Thymus (tissue), 11 donors: ENCODE measurements at regions not wholly inside any gene's neighbourhood (a gene's known extent, or its start where the extent isn't known, plus 50 kb on each side); places are given as distances from the start of the nearest gene placed in this dataset.

Source experiments
- DNase-seq, 9 donors: peaks; one replicate each; pipeline ENCODE4 v3.0.0-alpha.2; 2013; ENCODE audit warnings: low spot score in 9 of 9, low read depth in 6 of 9, missing footprints in 1 of 9
- H3K27ac ChIP-seq, 2 donors: one replicate each; pipeline ENCODE4 v1.5.1; 2013; ENCODE audit warnings: control low read depth in 1 of 2, low read depth in 1 of 2, low read length in 1 of 2, mild to moderate bottlenecking in 1 of 2, moderate library complexity in 1 of 2
- H3K27me3 ChIP-seq, 2 donors: one replicate each; pipeline ENCODE4 v1.5.1; 2013; ENCODE audit warnings: low read length in 1 of 2; ENCODE audit not compliant: control insufficient read depth in 2 of 2, insufficient read depth in 1 of 2
- H3K36me3 ChIP-seq, 2 donors: one replicate each; pipeline ENCODE4 v1.5.1; 2013; ENCODE audit warnings: low read length in 1 of 2, mild to moderate bottlenecking in 1 of 2, moderate library complexity in 1 of 2; ENCODE audit not compliant: control insufficient read depth in 2 of 2, insufficient read depth in 2 of 2
- H3K4me1 ChIP-seq, 2 donors: one replicate each; pipeline ENCODE4 v1.5.1; 2013; ENCODE audit warnings: low read length in 2 of 2; ENCODE audit not compliant: control insufficient read depth in 2 of 2, insufficient read depth in 2 of 2
- H3K4me3 ChIP-seq, 2 donors: one replicate each; pipeline ENCODE4 v1.5.1; 2013; ENCODE audit warnings: low read length in 2 of 2, control low read depth in 1 of 2, mild to moderate bottlenecking in 1 of 2
- H3K9me3 ChIP-seq, 2 donors: one replicate each; pipeline ENCODE4 v1.5.1; 2013; ENCODE audit warnings: low read length in 1 of 2, mild to moderate bottlenecking in 1 of 2; ENCODE audit not compliant: control insufficient read depth in 2 of 2, insufficient read depth in 1 of 2
- WGBS: extraction: QIAGEN DNeasy Blood & Tissue Kit; methylation state at CpG from one replicate; pipeline ENCODE4 v1.1.7; 2013; 5-methylcytosine and 5-hydroxymethylcytosine counted together
- donor health status: healthy.

GRCh38 chr2:157182834-157183396 is 74.6 kb upstream of the GALNT5 start:
- Histone ChIP-seq H3K4me3 (no peak overlapping the region), H3K4me1 (no peaks in the 10 kb centered on the region), H3K27ac (no peak overlapping the region), H3K36me3 (no peaks in the 10 kb centered on the region), H3K27me3 (no peaks in the 10 kb centered on the region), H3K9me3 (no peaks in the 10 kb centered on the region)
- 59% methylated on average over 3 of the region's 3 CpGs for WGBS
- DNase-seq, result no peak

DNA sequence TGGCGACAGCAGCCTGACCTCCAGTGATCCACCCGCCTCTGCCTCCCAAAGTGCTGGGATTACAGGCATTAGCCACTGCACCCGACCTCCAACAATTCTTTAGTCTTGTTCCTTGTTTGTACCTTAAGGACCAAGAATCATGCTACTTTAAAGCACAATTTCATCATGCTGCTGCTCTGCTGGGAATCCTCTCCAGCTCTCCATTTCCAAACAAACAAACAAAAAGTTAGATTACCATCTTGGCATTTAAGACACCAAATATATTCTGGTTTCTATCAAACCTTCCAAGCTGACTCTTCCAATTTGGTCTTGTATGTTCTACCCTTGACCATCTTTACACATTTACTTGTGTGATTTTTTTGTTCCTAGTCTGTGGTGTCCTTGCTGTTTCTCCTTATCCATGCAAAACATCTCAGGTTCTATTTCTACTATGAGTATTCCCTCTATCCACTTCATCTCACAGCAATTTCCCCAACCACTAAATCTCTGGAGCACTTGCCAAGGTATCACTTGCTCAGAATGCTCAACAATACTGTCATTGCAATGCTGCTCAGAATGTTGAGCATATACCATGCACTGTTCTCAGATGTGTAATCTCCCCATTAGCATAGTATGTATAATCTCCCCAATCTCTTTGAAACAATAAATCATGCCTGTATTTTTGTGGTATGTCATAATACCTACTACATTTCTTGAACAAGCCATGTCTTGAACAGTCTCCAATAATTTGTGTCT is 73.2 kb upstream of the GALNT5 start:
- no peaks in the 10 kb centered on the region for H3K27me3 ChIP-seq
- 94% methylated on average over 3 of the region's 3 CpGs for WGBS
- no peaks in the 10 kb centered on the region for H3K9me3 ChIP-seq
- H3K4me3 ChIP-seq, result no peak overlapping the region
- H3K27ac ChIP-seq, result no peak overlapping the region
- H3K4me1 ChIP-seq, result no peaks in the 10 kb centered on the region
- H3K36me3 ChIP-seq, result no peaks in the 10 kb centered on the region
- DNase-seq, result no peak

DNA sequence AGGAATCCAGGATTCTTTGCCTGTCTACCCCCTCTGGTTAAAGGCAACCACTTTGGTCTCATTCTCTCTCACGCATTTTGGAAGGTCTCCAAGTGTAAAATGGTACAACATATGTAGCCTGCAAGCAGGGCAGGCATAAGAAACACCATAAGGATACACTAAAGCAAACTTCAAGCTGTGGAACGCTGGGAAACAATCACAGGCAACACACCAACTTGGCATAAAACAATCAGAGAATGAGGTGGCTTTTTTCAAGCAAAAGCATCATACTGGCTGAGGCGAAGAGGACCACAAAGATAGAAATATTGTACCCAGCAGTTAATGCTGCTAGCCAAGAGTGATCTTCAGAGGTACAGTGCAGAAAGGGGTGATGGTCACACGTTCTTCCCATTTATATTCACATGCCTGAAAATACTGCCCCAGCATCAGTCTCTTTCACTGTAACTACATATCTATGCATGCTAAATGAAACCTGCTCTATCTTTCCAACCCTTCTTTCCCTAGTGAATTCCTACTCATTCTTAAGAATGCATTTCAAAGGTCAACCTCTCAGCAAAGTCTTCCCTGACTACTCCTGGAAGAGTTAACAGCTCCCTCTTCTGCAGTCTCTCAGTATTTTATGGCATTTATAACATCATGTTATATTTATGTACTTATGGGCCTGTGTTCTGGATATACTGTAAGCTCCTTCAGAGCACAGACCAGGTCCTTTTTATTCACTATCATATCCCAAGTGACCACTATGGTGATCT is 71.9 kb upstream of the GALNT5 start:
- WGBS, result 95% methylated on average over 4 of the region's 4 CpGs
- H3K4me3 ChIP-seq, result no peak overlapping the region

DNA sequence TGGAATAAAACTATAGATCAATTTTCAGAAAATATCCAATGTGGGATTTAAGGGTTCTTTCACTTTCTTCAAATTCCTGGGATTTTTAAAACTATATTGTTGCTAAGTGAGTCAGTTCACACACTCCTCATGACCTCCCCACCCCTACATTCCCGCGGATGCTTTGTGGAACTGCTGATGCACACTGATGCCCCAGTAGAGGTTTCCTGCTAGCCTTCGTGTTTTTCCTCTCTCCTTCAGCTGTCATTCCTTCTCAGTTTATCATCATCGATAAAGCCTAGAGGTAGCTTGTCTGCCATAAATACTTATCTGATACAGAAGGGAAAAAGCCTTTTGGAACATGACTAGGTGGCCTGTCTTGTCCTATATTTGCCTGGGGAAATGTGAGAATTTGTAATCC is 67.4 kb upstream of the GALNT5 start:
- no peaks in the 10 kb centered on the region for H3K9me3 ChIP-seq
- no peak overlapping the region for H3K4me3 ChIP-seq
- H3K4me1 ChIP-seq, result no peaks in the 10 kb centered on the region
- no peaks in the 10 kb centered on the region for H3K27me3 ChIP-seq
- H3K36me3 ChIP-seq, result no peaks in the 10 kb centered on the region
- WGBS, result 95% methylated on average over 4 of the region's 4 CpGs
- no peak overlapping the region for H3K27ac ChIP-seq
- DNase-seq, result no peak

More for the DNA sequence above, 71.9 kb upstream of the GALNT5 start:
- Histone ChIP-seq H3K36me3 (no peaks in the 10 kb centered on the region), H3K9me3 (no peaks in the 10 kb centered on the region), H3K27me3 (no peaks in the 10 kb centered on the region), H3K4me1 (no peaks in the 10 kb centered on the region), H3K27ac (no peak overlapping the region)
- no peak for DNase-seq

- Histone ChIP-seq H3K27me3 (no peaks in the 10 kb centered on the region), H3K4me3 (no peak overlapping the region), H3K9me3 (no peaks in the 10 kb centered on the region), H3K27ac (no peak overlapping the region), H3K4me1 (no peaks in the 10 kb centered on the region), H3K36me3 (no peaks in the 10 kb centered on the region)
- no peak for DNase-seq
- WGBS, result 97% methylated on average over 2 of the region's 2 CpGs
These were observed 66.3 kb upstream of the GALNT5 start for GRCh38 chr2:157191186-157191585.

DNA sequence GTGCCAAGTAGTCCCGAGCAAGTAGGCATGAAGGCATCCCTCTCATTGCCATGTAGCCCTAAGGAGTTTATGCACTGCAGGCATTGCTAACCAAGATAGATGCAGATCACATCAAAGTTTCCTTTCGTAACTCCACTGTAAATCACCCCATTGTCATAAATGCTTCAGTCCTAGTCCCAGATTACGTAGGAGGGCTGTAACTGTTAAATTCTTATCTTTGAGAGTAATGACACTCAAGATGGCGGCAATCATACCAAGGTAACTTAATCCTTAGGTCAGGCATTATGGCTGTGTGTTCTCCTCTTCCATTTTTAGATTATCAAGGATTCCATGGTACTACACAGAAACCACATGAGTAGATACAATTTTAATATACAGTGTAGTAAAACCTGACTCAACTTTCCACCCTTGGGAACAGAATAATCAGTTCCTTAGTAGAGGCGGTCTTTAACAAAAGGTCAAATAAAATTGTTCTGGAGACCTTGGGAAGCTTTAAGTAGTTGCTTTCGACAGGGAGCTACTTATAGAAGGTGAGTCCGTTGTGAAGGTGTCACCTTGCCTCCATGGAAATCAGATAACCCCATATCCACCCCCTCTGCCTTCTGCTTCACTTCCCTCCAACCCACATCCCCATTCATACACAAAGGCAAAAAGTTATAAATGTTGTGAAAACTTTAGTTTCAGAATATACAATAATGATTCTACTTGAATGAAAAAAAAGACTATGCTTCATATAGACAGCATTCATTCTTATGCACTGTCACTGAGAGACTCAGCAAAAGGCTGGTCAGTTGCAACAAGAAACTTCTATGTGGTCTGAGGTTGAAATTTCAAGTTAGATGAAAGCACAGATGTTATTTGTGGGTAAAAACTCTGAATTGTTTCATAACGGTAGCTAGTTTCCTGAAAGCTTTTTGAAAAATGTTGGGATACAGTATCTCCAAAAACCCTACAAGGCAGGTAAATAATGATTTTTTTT is 64.8 kb upstream of the GALNT5 start:
- Histone ChIP-seq H3K4me1 (no peaks in the 10 kb centered on the region), H3K4me3 (no peak overlapping the region), H3K9me3 (no peaks in the 10 kb centered on the region), H3K27me3 (no peaks in the 10 kb centered on the region), H3K27ac (no peak overlapping the region), H3K36me3 (no peaks in the 10 kb centered on the region)
- no peak for DNase-seq
- WGBS, result 82% methylated on average over 8 of the region's 8 CpGs

DNA sequence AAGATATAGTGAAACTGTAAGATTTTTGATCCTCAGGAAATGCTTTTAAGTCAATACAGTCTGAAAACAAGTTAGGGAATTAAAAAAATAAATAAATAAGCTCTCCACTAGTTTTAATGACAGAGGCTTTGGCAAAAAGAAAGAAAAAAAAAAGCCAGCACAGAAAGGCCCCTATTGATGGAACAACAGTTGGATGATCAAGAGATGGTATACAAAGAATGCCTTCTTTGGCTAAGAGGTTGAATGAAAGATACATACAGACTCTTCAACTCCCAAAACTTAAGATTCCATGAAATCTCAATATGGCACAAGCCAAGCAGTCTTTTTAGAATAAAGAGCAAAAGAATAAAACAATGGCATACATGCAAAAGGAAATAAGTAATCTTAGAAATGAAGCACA is 64.0 kb upstream of the GALNT5 start:
- Histone ChIP-seq H3K4me3 (no peak overlapping the region), H3K27ac (no peak overlapping the region), H3K27me3 (no peaks in the 10 kb centered on the region), H3K9me3 (no peaks in the 10 kb centered on the region), H3K4me1 (no peaks in the 10 kb centered on the region), H3K36me3 (no peaks in the 10 kb centered on the region)
- no peak for DNase-seq

DNA sequence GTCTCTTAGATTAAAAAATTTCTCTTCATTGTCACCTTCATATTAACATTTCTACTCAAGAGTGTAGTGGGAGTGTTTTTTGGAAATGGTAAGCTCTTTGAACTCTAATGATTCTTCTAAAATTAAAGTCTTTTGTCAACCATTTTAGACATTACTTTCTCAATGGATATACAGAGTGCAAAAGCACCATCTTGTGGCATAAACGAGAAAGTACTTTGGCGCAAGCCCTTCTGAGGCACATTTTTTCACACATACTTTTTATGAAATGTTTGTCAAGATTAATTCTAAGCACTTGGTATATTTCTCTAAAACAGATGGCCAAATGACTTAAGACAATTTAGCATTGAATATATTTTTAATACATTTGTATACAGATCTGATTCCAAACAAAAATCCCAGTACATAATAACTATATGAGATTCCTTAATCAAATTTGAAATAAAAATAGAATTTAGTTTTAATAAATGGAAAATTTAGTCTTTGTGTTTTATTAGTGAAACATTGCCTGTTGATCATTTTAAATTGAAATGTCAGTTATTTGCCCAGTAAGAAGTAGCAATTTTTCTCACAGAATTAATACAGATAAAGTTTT is 63.3 kb upstream of the GALNT5 start:
- Histone ChIP-seq H3K4me1 (no peaks in the 10 kb centered on the region), H3K9me3 (no peaks in the 10 kb centered on the region), H3K27ac (no peak overlapping the region), H3K4me3 (no peak overlapping the region), H3K36me3 (no peaks in the 10 kb centered on the region), H3K27me3 (no peaks in the 10 kb centered on the region)
- WGBS, result 8% methylated on average over 2 of the region's 2 CpGs
- DNase-seq, result peak in 5 of 9 donors; percentile 3 to 45 (median 6)
